OCI-LY3 (cell line): ENCODE measurements at regions not wholly inside any gene's neighbourhood (a gene's known extent, or its start where the extent isn't known, plus 50 kb on each side); places are given as distances from the start of the nearest gene placed in this dataset.

ENCODE experiments used
- CTCF ChIP-seq: fragments of 200-600, 300-600 bp; sonication (generic); IDR thresholded peaks from 2 replicates; pipeline ENCODE4 v1.5.1; 2014; ENCODE audit warnings: antibody characterized with exemption, low read length, low read depth
- EZH2phosphoT487 ChIP-seq: fragments of 200-600 bp; shearing (Covaris generic); IDR thresholded peaks from 2 replicates; pipeline ENCODE4 v1.6.1; 2018; ENCODE audit warnings: antibody characterized with exemption, mixed run types, low read depth

- TF ChIP-seq EZH2phosphoT487 (no peak), CTCF (no peak)
Observed at GRCh38 chr10:10527861-10528562, 489.7 kb upstream of the CELF2 start.
